Upper lobe of left lung (tissue), 6 donors: ENCODE measurements at regions not wholly inside any gene's neighbourhood (a gene's known extent, or its start where the extent isn't known, plus 50 kb on each side); places are given as distances from the start of the nearest gene placed in this dataset.

Experiments
- ATAC-seq, 2 donors: fragments of 200-7000 bp; cut with Tn5 transposase; one replicate each; pipeline ENCODE4 v1.9.1; 2022; ENCODE audit warnings: mild to moderate bottlenecking in 2 of 2, moderate library complexity in 2 of 2; ENCODE audit not compliant: low FRiP score in 2 of 2
- DNase-seq, 2 donors: peaks; one replicate each; pipeline ENCODE4 v3.0.0-alpha.2; 2019 to 2020
- H3K27ac ChIP-seq, 4 donors: fragments of 200-600 bp; sonication (generic); one replicate each; pipeline ENCODE4 v1.5.1; 2016 to 2019
- H3K27me3 ChIP-seq, 4 donors: fragments of 200-600 bp; sonication (generic); one replicate each; pipeline ENCODE4 v1.5.1; 2017 to 2019
- H3K36me3 ChIP-seq, 4 donors: fragments of 200-600 bp; sonication (generic); one replicate each; pipeline ENCODE4 v1.5.1; 2016 to 2019
- H3K4me1 ChIP-seq, 4 donors: fragments of 200-600 bp; sonication (generic); one replicate each; pipeline ENCODE4 v1.5.1; 2018 to 2019
- H3K4me3 ChIP-seq, 4 donors: fragments of 200-600 bp; sonication (generic); one replicate each; pipeline ENCODE4 v1.5.1; 2017 to 2019; ENCODE audit warnings: mild to moderate bottlenecking in 2 of 4, moderate library complexity in 1 of 4
- H3K9me3 ChIP-seq, 4 donors: fragments of 200-600 bp; sonication (generic); one replicate each; pipeline ENCODE4 v1.5.1; 2018 to 2019
- CTCF ChIP-seq, 6 experiments: fragments of 450-650 bp in 4 of 6; fragments of 200-600 bp in 2 of 6; sonication (generic) in 2 of 6; IDR thresholded peaks; one replicate each; pipeline ENCODE4 v1.5.1; 2016 to 2019; ENCODE audit warnings: antibody characterized with exemption in 6 of 6
- EP300 ChIP-seq, 4 donors: sonication (generic); formaldehyde crosslinking; IDR thresholded peaks; one replicate each; pipeline ENCODE4 v1.5.1; 2017; ENCODE audit warnings: antibody characterized with exemption in 4 of 4, control low read depth in 2 of 4
- POLR2A ChIP-seq, 4 donors: fragments of 450-650 bp; IDR thresholded peaks; one replicate each; pipeline ENCODE4 v1.5.1; 2016 to 2017; ENCODE audit warnings: antibody characterized with exemption in 4 of 4, mild to moderate bottlenecking in 2 of 4
- POLR2AphosphoS5 ChIP-seq, 2 donors: sonication (generic); formaldehyde crosslinking; IDR thresholded peaks; one replicate each; pipeline ENCODE4 v1.5.1; 2017; ENCODE audit warnings: antibody characterized with exemption in 2 of 2
- WGBS, 2 donors: methylation state at CpG; one replicate each; pipeline ENCODE4 v1.1.5; 2017 to 2018; 5-methylcytosine and 5-hydroxymethylcytosine counted together
- donor health status: DM: no; HTN: no; CAD: no; lungs with moderate emphysema.
- donor health status: DM: no; HTN: yes; CAD: no; lungs with severe emphysema.

DNA sequence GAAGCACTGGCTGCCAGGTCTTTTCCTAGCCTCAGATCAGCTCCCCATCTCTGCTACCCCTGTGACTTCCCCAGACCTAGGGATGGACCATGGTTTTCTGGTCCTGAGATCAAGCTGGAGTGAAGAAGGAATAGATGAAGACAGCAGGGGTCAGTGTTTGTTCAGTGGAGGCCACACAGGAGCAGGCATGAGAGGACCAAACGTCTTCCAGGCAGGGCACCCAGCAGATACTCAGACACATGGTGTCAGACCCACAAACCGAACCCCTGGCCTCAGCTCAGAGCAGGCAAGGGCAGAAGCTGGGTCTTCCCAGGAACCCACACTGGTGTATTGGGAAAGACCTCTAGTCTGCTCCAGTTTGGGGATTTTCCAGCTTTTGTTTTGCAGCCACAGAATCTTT, 189.7 kb downstream of the IRX5 start:
- H3K27me3 ChIP-seq = no peaks in the 10 kb centered on the region
- WGBS, 2 donors = 17 to 19% methylated on average over 2 of the region's 2 CpGs
- TF ChIP-seq EP300 (IDR thresholded peaks at IDR 0.05) (no peak), POLR2A (IDR thresholded peaks at IDR 0.05) (no peak), POLR2AphosphoS5 (IDR thresholded peaks at IDR 0.05) (no peak), CTCF (IDR thresholded peaks at IDR 0.05) (peak in 1 of 6 experiments; percentile 32)
- ATAC-seq (no peak), DNase-seq (peak in 1 of 2 donors; percentile 27)
- H3K9me3 ChIP-seq = no peaks in the 10 kb centered on the region
- H3K4me1 ChIP-seq = no peaks in the 10 kb centered on the region
- H3K4me3 ChIP-seq = no peak overlapping the region
- no peak overlapping the region for H3K27ac ChIP-seq
- no peaks in the 10 kb centered on the region for H3K36me3 ChIP-seq

- WGBS, 2 donors = 74 to 85% methylated on average over 4 of the region's 4 CpGs
- ATAC-seq = no peak
- no peaks in the 10 kb centered on the region for H3K9me3 ChIP-seq
- no peak for TF ChIP-seq POLR2AphosphoS5 (IDR thresholded peaks at IDR 0.05)
- no peak for TF ChIP-seq EP300 (IDR thresholded peaks at IDR 0.05)
- TF ChIP-seq POLR2A (IDR thresholded peaks at IDR 0.05) = no peak
- no peak for TF ChIP-seq CTCF (IDR thresholded peaks at IDR 0.05)
- H3K4me1 ChIP-seq = no peaks in the 10 kb centered on the region
- H3K36me3 ChIP-seq = no peaks in the 10 kb centered on the region
- no peaks in the 10 kb centered on the region for H3K27me3 ChIP-seq
- H3K4me3 ChIP-seq = no peak overlapping the region
- DNase-seq = no peak
- H3K27ac ChIP-seq = no peak overlapping the region
Measured at GRCh38 chr16:55120826-55121225, 190.2 kb downstream of the IRX5 start.

- 86 to 100% methylated on average over 1 of the region's 1 CpG for WGBS, 2 donors
- Histone ChIP-seq H3K9me3 (no peaks in the 10 kb centered on the region), H3K27me3 (no peaks in the 10 kb centered on the region), H3K4me3 (no peak overlapping the region), H3K27ac (no peak overlapping the region), H3K36me3 (no peaks in the 10 kb centered on the region), H3K4me1 (peaks cover 0 to 6% (median 3%) of the 10 kb centered on the region in 4 donors)
- no peak for ATAC-seq
- TF ChIP-seq POLR2A (IDR thresholded peaks at IDR 0.05) (no peak), CTCF (IDR thresholded peaks at IDR 0.05) (no peak), POLR2AphosphoS5 (IDR thresholded peaks at IDR 0.05) (no peak), EP300 (IDR thresholded peaks at IDR 0.05) (no peak)
- DNase-seq = no peak
Measured at GRCh38 chr16:55123652-55124051, 193.0 kb downstream of the IRX5 start.

- WGBS, 2 donors = 66 to 70% methylated on average over 8 of the region's 8 CpGs
- TF ChIP-seq EP300 (IDR thresholded peaks at IDR 0.05) (no peak), POLR2A (IDR thresholded peaks at IDR 0.05) (no peak), POLR2AphosphoS5 (IDR thresholded peaks at IDR 0.05) (no peak), CTCF (IDR thresholded peaks at IDR 0.05) (no peak)
- H3K36me3 ChIP-seq = no peaks in the 10 kb centered on the region
- ATAC-seq = no peak
- no peak for DNase-seq
- H3K27ac ChIP-seq = no peak overlapping the region
- H3K4me1 ChIP-seq = peaks cover 0 to 6% (median 3%) of the 10 kb centered on the region in 4 donors
- H3K4me3 ChIP-seq = no peak overlapping the region
- no peaks in the 10 kb centered on the region for H3K9me3 ChIP-seq
- no peaks in the 10 kb centered on the region for H3K27me3 ChIP-seq
Measured at GRCh38 chr16:55125818-55126385, 195.2 kb downstream of the IRX5 start.

GRCh38 chr16:55126456-55126855, 195.8 kb downstream of the IRX5 start:
- Histone ChIP-seq H3K9me3 (no peaks in the 10 kb centered on the region), H3K4me3 (no peak overlapping the region), H3K4me1 (peaks cover 0 to 6% (median 3%) of the 10 kb centered on the region in 4 donors), H3K36me3 (no peaks in the 10 kb centered on the region), H3K27me3 (no peaks in the 10 kb centered on the region), H3K27ac (no peak overlapping the region)
- 74 to 80% methylated on average over 8 of the region's 8 CpGs for WGBS, 2 donors
- no peak for TF ChIP-seq EP300 (IDR thresholded peaks at IDR 0.05)
- TF ChIP-seq POLR2A (IDR thresholded peaks at IDR 0.05) = no peak
- TF ChIP-seq POLR2AphosphoS5 (IDR thresholded peaks at IDR 0.05) = no peak
- no peak for TF ChIP-seq CTCF (IDR thresholded peaks at IDR 0.05)
- ATAC-seq (no peak), DNase-seq (peak in 1 of 2 donors; percentile 30)
